ENCODE measurements at regions not wholly inside any gene's neighbourhood (a gene's known extent, or its start where the extent isn't known, plus 50 kb on each side); places are given as distances from the start of the nearest gene placed in this dataset.

DNA sequence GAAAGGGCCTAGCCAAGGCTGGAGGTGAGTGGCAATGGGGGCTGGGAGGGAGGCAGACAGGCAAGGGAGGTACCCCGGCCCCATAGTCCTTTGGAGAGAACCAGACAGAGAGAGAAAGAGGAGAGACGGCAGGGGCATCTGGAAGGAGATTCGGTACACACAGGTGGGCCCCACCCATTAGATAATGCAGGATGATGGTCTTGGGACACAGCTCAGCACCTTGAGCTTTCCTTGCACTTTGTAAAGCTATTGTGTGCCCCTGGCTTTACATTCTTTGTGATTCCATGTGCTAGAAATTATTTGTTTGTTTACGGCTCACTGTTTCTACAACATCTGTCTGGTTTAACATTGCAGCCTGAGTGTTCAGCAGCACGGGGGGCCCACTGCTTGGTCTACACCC is 83.1 kb downstream of the CTAGE1 start:
- TF ChIP-seq, protein P1, sequence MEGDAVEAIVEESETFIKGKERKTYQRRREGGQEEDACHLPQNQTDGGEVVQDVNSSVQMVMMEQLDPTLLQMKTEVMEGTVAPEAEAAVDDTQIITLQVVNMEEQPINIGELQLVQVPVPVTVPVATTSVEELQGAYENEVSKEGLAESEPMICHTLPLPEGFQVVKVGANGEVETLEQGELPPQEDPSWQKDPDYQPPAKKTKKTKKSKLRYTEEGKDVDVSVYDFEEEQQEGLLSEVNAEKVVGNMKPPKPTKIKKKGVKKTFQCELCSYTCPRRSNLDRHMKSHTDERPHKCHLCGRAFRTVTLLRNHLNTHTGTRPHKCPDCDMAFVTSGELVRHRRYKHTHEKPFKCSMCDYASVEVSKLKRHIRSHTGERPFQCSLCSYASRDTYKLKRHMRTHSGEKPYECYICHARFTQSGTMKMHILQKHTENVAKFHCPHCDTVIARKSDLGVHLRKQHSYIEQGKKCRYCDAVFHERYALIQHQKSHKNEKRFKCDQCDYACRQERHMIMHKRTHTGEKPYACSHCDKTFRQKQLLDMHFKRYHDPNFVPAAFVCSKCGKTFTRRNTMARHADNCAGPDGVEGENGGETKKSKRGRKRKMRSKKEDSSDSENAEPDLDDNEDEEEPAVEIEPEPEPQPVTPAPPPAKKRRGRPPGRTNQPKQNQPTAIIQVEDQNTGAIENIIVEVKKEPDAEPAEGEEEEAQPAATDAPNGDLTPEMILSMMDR (IDR thresholded peaks at IDR 0.05): no peak
- no peak for DNase-seq (ENCODE audit: low spot score)
- no peak overlapping the region for H3K4me3 ChIP-seq
- no peak overlapping the region for H3K27ac ChIP-seq

DNA sequence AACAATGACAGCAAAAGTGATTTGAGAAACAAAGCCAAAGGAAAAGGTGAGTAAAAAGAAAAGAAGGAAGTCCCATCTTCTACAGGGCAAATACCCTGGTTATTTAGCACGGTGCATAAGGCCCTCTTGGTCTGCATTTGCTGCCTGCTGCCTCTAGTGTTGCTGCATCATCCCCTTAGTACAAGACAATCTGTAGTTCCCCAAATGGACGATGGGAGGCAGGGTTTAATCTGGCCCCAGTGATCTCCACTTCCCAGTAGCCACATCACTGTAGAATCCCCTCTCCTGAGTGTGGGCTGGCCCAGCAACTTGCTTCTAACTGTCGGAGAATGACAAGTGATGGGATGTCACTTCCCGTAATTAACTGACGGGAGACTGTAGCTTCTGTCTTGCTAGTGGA is 85.1 kb downstream of the CTAGE1 start:
- H3K27ac ChIP-seq: no peak overlapping the region
- H3K4me3 ChIP-seq: no peak overlapping the region
- TF ChIP-seq, protein P1 (IDR thresholded peaks at IDR 0.05): no peak
- no peak for DNase-seq (ENCODE audit: low spot score)

DNA sequence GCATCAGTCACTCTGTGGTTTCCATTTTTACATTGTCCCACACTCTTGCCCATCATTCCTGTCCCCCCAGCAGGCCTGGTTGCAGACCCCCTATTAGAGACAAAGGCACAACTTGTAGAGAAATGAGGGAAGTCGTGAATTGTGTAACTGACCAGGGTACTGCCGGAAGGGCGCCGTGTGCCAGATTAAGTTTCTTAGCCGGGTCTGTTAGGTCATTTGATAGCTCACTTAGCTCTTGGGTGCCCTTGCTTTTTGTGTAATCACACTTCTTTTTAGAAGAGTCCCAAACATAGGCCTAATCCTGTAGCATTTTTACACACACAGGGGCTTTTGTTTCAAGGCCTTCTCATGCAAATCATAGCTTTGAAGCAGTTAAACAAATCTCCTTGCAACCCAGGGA is 87.2 kb downstream of the CTAGE1 start:
- Histone ChIP-seq H3K4me3 (no peak overlapping the region), H3K27ac (no peak overlapping the region)
- TF ChIP-seq, protein P1 (IDR thresholded peaks at IDR 0.05): no peak
- no peak for DNase-seq (ENCODE audit: low spot score)

DNA sequence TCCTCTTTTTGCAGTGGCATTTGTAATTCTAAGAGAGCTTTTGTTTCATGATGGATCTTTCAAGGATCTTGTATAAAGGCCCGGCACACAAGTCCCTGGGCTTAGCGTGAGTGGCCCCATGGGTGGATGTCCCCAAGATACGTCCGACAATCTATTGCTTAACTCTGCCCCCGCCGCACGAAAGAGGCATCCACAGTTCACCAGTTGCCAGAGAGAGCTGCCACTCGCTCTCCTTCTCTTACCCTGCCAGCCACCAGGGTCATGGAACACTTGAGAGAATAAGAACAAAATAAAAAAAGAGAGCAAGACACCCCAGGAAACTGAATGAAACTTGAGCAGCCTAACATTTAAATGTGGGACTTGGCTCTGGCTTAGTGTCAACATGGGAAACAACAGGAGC is 92.3 kb downstream of the CTAGE1 start:
- TF ChIP-seq, protein P1 (IDR thresholded peaks at IDR 0.05): no peak

DNA sequence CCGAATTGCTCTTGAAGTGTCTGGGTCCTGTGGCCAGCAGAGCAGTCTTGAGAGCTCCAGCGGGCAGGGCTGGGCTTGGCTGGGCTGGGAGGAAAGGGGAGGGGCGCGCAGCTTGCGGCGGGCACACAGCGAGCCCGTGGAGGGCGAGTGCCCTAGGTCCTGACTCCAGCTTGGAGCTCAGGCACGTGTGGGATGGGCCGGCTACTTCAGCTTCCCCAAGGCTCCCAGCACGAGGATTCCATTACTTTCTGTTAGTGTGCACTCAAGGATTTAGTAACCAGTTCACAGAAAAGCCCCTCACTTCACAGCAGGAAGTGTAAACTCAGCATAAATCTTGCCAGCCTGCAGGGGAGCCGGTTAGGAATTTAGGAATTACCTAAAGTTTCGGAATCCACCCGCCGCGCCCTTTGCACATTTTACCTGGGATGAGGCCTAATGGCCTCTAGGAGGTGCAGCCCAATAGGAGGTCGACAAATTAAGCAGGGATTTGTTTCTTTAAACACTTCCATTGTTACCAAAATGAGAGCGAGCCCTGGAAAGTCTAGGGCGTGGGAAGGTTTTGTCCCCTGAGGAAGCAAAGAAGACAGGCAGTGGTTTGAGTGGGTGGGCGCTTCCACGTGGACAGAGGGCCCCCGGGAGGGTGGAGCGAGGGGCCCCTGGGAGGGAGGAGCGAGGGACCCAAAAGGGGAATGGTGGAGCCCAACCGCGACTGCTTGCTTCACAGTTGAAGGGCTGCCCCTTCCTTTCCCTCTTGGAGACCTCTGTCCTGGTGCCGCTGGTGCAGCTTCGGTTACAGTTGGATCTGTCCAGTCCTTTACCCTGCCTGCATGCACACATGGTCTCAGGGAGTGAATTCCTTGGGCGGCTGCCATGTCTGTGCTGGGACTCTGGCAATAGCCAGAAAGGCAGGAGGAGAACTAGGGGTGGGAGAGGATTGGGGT is 93.3 kb downstream of the CTAGE1 start:
- peak overlapping the region; percentile 9 to 49 for H3K27ac ChIP-seq
- TF ChIP-seq, protein P1 (IDR thresholded peaks at IDR 0.05): no peak
- DNase-seq (ENCODE audit: low spot score): no peak
- peak overlapping the region; percentile 64 for H3K4me3 ChIP-seq

More for the DNA sequence above, 92.3 kb downstream of the CTAGE1 start:
- H3K27ac ChIP-seq: peak overlapping the region in 1 of 2 donors; percentile 49
- DNase-seq (ENCODE audit: low spot score): no peak
- H3K4me3 ChIP-seq: no peak overlapping the region

DNA sequence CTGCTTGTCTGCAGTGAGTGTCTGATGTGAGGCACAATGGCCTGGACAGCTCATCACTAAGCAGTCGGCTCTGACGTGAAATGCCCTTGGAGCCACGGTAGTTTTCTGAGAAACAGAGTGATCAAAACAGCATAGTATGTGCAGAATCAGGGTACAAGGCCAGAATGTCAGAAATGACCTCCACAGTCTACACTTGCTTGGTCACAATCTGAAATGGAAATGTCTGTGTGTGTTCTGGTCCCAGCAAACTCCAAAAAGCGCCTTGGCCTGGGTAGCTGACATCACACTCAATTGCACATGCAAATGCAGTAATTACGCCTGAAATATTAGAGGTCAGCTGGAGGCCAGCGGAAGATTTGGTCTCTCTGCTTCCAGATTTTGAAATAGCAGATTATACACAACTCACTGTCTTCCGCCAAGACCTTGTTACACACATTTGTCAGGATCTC is 95.4 kb downstream of the CTAGE1 start:
- peak overlapping the region in 1 of 2 donors; percentile 48 for H3K27ac ChIP-seq
- TF ChIP-seq, protein P1 (IDR thresholded peaks at IDR 0.05): no peak

DNA sequence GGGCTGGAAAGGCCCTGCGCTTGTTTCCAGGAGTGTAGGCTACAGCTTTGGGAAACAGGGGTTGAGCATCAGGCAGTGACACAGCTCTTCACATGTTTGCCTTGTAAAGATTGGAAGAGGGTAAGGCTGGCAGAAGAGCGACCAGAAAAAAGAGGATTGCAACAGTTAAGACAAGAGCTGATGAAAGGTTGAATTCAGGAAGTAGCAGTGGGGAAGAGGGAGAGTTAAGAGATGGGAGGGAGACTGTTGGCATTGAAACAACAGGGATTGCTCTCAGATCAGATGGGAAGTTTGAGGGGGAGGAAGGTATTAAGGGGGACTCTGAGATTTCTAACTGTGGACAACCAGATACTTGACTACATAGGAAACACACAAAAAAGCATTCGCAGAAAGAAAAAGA is 96.9 kb downstream of the CTAGE1 start:
- H3K27ac ChIP-seq: no peak overlapping the region
- no peak overlapping the region for H3K4me3 ChIP-seq

More for the DNA sequence above, 95.4 kb downstream of the CTAGE1 start:
- no peak overlapping the region for H3K4me3 ChIP-seq
- DNase-seq (ENCODE audit: low spot score): no peak

More for the DNA sequence above, 96.9 kb downstream of the CTAGE1 start:
- DNase-seq (ENCODE audit: low spot score): no peak
- TF ChIP-seq, protein P1 (IDR thresholded peaks at IDR 0.05): no peak
